AG09319 (cell line): ENCODE measurements at regions not wholly inside any gene's neighbourhood (a gene's known extent, or its start where the extent isn't known, plus 50 kb on each side); places are given as distances from the start of the nearest gene placed in this dataset.
"Not testable (repeated sequence)": the region's sequence is repeated elsewhere in the genome, so short reads cannot be mapped to it uniquely, and the experiment has no call there.

ENCODE experiments used
- DNase-seq: peaks from one replicate; pipeline ENCODE4 v3.0.0-alpha.2; 2010; ENCODE audit warnings: low read depth; ENCODE audit errors: extremely low read depth
- TF ChIP-seq, protein P1 (sequence below): IDR thresholded peaks from 2 replicates; pipeline ENCODE4 v1.5.1; 2011; ENCODE audit warnings: low read depth, mild to moderate bottlenecking, inconsistent platforms, low read length, moderate library complexity

DNA sequence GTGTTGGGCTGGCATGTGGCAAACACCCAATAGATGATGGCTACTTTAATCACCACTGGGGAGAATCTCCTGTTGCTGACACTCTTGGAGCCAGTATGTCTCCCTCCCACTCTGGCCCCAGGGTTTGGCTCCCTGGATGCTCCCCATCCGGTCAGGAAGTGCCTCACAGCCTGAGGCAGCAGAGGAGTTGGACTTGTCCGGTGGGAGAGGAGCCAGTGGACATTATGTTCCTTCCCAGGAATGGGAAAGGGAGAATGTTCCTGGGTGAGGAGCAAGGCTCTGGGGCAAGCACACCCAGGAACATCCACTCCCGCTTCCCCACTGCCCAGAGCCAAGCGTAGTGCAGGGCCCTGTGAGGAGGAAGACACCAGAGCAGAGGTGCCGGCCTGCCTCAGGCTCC is 84.6 kb upstream of the NAV2 start:
- no peak for DNase-seq
- TF ChIP-seq, protein P1, sequence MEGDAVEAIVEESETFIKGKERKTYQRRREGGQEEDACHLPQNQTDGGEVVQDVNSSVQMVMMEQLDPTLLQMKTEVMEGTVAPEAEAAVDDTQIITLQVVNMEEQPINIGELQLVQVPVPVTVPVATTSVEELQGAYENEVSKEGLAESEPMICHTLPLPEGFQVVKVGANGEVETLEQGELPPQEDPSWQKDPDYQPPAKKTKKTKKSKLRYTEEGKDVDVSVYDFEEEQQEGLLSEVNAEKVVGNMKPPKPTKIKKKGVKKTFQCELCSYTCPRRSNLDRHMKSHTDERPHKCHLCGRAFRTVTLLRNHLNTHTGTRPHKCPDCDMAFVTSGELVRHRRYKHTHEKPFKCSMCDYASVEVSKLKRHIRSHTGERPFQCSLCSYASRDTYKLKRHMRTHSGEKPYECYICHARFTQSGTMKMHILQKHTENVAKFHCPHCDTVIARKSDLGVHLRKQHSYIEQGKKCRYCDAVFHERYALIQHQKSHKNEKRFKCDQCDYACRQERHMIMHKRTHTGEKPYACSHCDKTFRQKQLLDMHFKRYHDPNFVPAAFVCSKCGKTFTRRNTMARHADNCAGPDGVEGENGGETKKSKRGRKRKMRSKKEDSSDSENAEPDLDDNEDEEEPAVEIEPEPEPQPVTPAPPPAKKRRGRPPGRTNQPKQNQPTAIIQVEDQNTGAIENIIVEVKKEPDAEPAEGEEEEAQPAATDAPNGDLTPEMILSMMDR, result no peak

DNA sequence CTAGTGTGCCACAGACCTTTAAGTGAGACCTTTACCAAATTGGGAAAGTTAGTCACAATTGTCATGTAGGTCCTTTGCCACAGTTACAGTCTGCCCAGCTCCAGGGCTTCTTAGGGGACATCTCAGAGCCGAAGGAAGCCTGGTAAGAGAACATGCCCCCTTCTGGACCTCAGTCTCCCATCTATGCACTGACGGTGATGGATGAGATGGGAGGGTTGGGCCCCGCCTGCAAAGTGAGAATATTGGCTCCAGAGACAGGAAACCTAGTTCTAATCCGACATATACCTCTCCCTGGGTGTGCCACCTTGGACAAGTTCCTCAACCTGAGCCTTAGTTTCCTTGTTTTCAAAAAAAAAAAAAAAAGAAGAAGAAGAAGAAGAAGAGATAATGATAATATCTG is 85.1 kb upstream of the NAV2 start:
- DNase-seq, result no peak
- TF ChIP-seq, protein P1, result no peak

GRCh38 chr11:19625438-19625837 is 87.2 kb upstream of the NAV2 start:
- TF ChIP-seq, protein P1, result no peak
- no peak for DNase-seq

DNA sequence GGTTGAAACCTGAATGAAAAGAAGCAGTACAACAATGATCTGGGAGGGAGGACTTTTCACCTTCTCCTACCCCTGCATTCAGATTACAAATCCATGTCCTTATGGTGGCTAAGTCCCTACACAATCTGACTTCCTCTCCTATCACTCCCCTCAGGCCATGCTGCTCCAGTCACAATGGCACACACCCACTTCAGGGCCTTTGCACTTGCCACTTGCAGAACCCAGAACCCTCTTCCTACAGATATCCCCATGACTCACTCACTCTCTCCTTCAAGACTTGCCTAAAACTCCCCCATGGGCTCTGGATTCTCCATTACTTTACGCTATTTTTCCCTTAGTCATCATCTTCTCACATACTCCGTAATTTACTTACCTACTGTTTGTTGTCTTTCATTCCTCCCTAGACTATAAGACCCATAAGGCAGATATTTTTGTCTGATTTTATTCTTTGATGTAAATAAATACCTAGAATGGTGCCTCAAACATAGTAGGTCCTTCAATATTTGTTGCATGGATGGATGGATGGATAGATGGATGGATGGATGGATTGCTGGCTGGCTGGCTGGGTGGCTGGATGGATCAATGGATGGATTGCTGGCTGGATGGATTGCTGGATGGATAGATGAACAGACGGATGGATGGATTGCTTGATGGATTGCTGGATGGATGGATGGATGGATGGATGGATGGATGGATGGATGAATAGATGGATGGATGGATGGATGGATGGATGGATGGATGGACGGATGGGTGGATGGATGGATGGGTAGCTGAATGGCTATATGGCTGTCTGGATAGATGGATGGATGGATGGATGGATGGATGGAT is 94.7 kb upstream of the NAV2 start:
- DNase-seq, result no peak
- TF ChIP-seq, protein P1, result no peak

GRCh38 chr11:19615341-19616183 is 97.1 kb upstream of the NAV2 start:
- no peak for DNase-seq
- TF ChIP-seq, protein P1, result no peak

DNA sequence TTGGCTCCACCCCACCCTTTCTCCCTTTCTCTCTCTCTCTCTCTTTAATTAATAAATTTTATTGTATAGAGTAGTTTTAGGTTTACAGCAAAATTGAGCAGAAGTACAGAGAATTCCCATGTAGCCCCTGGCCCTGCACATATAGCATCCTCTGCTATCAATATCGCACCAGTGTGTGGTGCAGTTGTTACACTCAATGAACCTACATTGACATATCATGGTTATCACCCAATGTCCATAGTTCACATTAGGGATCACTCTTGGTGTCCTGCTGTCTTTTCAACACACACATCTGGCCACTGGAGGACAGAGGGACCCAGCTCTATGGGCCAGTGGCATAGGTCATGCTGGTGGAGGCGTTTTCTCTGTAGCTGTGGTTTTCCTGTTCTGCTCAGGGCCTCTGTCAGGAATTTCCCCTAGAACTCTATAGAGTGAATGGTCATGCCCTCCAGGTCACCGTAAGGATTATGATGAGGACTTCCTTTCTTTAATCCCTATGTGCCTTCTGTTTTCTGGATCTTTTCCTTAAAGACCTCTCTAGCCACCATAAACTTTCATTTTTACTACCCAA is 98.2 kb upstream of the NAV2 start:
- DNase-seq, result no peak

DNA sequence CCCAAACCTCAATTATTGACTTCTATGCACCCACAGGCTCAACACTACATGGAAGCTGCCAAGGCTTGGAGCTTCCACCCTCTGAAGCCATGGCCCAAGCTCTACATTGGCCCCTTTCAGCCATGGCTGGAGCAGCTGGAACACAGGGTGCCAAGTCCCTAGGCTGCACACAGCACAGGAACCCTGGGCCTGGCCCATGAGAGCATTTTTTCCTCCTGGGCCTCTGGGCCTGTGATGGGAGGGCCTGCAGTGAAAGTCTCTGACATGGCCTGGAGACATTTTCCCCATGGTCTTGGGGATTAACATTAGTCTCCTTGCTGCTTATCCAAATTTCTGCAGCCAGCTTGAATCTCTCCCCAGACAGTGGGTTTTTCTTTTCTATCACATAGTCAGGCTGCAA is 100.6 kb upstream of the NAV2 start:
- not testable (repeated sequence) for DNase-seq

More for the DNA sequence above, 98.2 kb upstream of the NAV2 start:
- TF ChIP-seq, protein P1, result no peak
